SK-N-SH treated with all-trans-retinoic acid at 6 μM for 48 hours (cell line): ENCODE measurements at regions not wholly inside any gene's neighbourhood (a gene's known extent, or its start where the extent isn't known, plus 50 kb on each side); places are given as distances from the start of the nearest gene placed in this dataset.

Source experiments
- ARNTL ChIP-seq: fragments of 450-650 bp; formaldehyde crosslinking; IDR thresholded peaks from 2 replicates; pipeline ENCODE4 v1.5.0; 2020; ENCODE audit warnings: low read depth, mild to moderate bottlenecking, moderate library complexity, borderline replicate concordance
- CREB5 ChIP-seq: fragments of 250-450 bp; sonication (Bioruptor Pico); IDR thresholded peaks from 2 replicates; pipeline ENCODE4 v1.5.1; 2020; ENCODE audit warnings: low read depth, mild to moderate bottlenecking, moderate library complexity
- GLIS3 ChIP-seq: fragments of 250-450 bp; sonication (Bioruptor Pico); IDR thresholded peaks from 2 replicates; pipeline ENCODE4 v1.5.0; 2020; ENCODE audit warnings: mild to moderate bottlenecking, moderate library complexity
- PATZ1 ChIP-seq: fragments of 250-450 bp; sonication (Bioruptor Pico); IDR thresholded peaks from 2 replicates; pipeline ENCODE4 v1.8.0; 2020; ENCODE audit warnings: mild to moderate bottlenecking, moderate library complexity, borderline replicate concordance
- PPARA ChIP-seq: fragments of 250-450 bp; sonication (Bioruptor Pico); IDR thresholded peaks from 2 replicates; pipeline ENCODE4 v1.5.0; 2020; ENCODE audit warnings: mild to moderate bottlenecking, borderline replicate concordance
- RARB ChIP-seq: fragments of 250-450 bp; sonication (Bioruptor Pico); IDR thresholded peaks from 2 replicates; pipeline ENCODE4 v1.8.0; 2021; ENCODE audit warnings: mild to moderate bottlenecking, moderate library complexity
- SNAI2 ChIP-seq: fragments of 250-450 bp; sonication (Bioruptor Pico); IDR thresholded peaks from 2 replicates; pipeline ENCODE4 v1.5.0; 2020; ENCODE audit warnings: mild to moderate bottlenecking, moderate library complexity
- TCF4 ChIP-seq: fragments of 250-450 bp; sonication (Bioruptor Pico); IDR thresholded peaks from 2 replicates; pipeline ENCODE4 v1.8.0; 2021; ENCODE audit warnings: mild to moderate bottlenecking, moderate library complexity, borderline replicate concordance
- ZFP3 ChIP-seq: fragments of 250-450 bp; sonication (Bioruptor Pico); IDR thresholded peaks from 2 replicates; pipeline ENCODE4 v1.5.0; 2020; ENCODE audit warnings: mild to moderate bottlenecking, moderate library complexity
- ZNF70 ChIP-seq: fragments of 450-650 bp; formaldehyde crosslinking; IDR thresholded peaks from 2 replicates; pipeline ENCODE4 v1.5.0; 2020; ENCODE audit warnings: mild to moderate bottlenecking, moderate library complexity

GRCh38 chr9:16180091-16180490 lies 627.2 kb downstream of the CCDC171 start:
- TF ChIP-seq ZNF70 (CRISPR knock-in tag): no peak
- TF ChIP-seq RARB (CRISPR knock-in tag): no peak
- no peak for TF ChIP-seq ARNTL
- no peak for TF ChIP-seq PATZ1
- TF ChIP-seq CREB5 (CRISPR knock-in tag): no peak
- no peak for TF ChIP-seq SNAI2 (CRISPR knock-in tag)
- no peak for TF ChIP-seq TCF4 (CRISPR knock-in tag)
- TF ChIP-seq GLIS3 (CRISPR knock-in tag): no peak
- no peak for TF ChIP-seq ZFP3
- TF ChIP-seq PPARA (CRISPR knock-in tag): no peak
